GM23338 (cell line): ENCODE measurements at regions not wholly inside any gene's neighbourhood (a gene's known extent, or its start where the extent isn't known, plus 50 kb on each side); places are given as distances from the start of the nearest gene placed in this dataset.

Experiments
- ATAC-seq: fragments of 200-7000 bp; cut with Tn5 transposase; 3 replicates; pipeline ENCODE4 v1.9.1; 2020
- DNase-seq: peaks from one replicate; pipeline ENCODE4 v3.0.0-alpha.2; 2015; ENCODE audit warnings: low spot score
- H2AFZ ChIP-seq: fragments of 200-600 bp; sonication (generic); 2 replicates; pipeline ENCODE4 v1.8.0; 2016; ENCODE audit warnings: antibody characterized with exemption, mild to moderate bottlenecking, moderate library complexity
- H3F3A ChIP-seq: fragments of 200-600 bp; sonication (generic); replicated peaks from 2 replicates; pipeline ENCODE4 v1.8.0; 2017; ENCODE audit warnings: antibody characterized with exemption, mixed run types, low read depth
- H3K27ac ChIP-seq: fragments of 200-600 bp; sonication (generic); 2 replicates; pipeline ENCODE4 v1.6.1; 2016; ENCODE audit warnings: low read depth
- H3K27me3 ChIP-seq: fragments of 200-600 bp; sonication (generic); 2 replicates; pipeline ENCODE4 v1.8.0; 2016; ENCODE audit warnings: mild to moderate bottlenecking, mixed run types, moderate library complexity; ENCODE audit not compliant: insufficient read depth
- H3K36me3 ChIP-seq: fragments of 200-600 bp; sonication (generic); 2 replicates; pipeline ENCODE4 v1.8.0; 2016; ENCODE audit warnings: mild to moderate bottlenecking; ENCODE audit not compliant: insufficient read depth
- H3K4me1 ChIP-seq: fragments of 200-600 bp; sonication (generic); 2 replicates; pipeline ENCODE4 v1.8.0; 2016; ENCODE audit warnings: mild to moderate bottlenecking, moderate library complexity; ENCODE audit not compliant: insufficient read depth
- H3K4me2 ChIP-seq: fragments of 200-600 bp; sonication (generic); 2 replicates; pipeline ENCODE4 v1.7.1; 2017; ENCODE audit warnings: mixed run types
- H3K4me3 ChIP-seq: fragments of 200-600 bp; sonication (generic); 2 replicates; pipeline ENCODE4 v1.6.1; 2016; ENCODE audit warnings: mixed run types
- H3K79me2 ChIP-seq: fragments of 200-600 bp; sonication (generic); replicated peaks from 2 replicates; pipeline ENCODE4 v1.8.0; 2017; ENCODE audit warnings: mild to moderate bottlenecking; ENCODE audit not compliant: insufficient read depth
- H3K9me2 ChIP-seq: fragments of 200-600 bp; sonication (generic); 2 replicates; pipeline ENCODE4 v1.8.0; 2017; ENCODE audit not compliant: insufficient read depth
- H4K20me1 ChIP-seq: fragments of 200-600 bp; sonication (generic); replicated peaks from 2 replicates; pipeline ENCODE4 v1.8.0; 2017; ENCODE audit warnings: mild to moderate bottlenecking; ENCODE audit not compliant: insufficient read depth
- H3K27ac Mint-ChIP-seq: 2 replicates; pipeline ENCODE4 v1.8.0; 2020; ENCODE audit warnings: inconsistent platforms, mild to moderate bottlenecking, moderate library complexity, mixed read lengths
- H3K27me3 Mint-ChIP-seq: 3 replicates; pipeline ENCODE4 v1.8.0; 2022; ENCODE audit warnings: low read depth, mild to moderate bottlenecking, moderate library complexity, mixed read lengths, inconsistent platforms; ENCODE audit not compliant: insufficient read depth, poor library complexity
- H3K36me3 Mint-ChIP-seq: 3 replicates; pipeline ENCODE4 v1.8.0; 2021; ENCODE audit warnings: low read depth, mild to moderate bottlenecking, inconsistent platforms, moderate library complexity, mixed read lengths
- H3K4me1 Mint-ChIP-seq: 3 replicates; pipeline ENCODE4 v1.8.0; 2020; ENCODE audit warnings: mild to moderate bottlenecking, inconsistent platforms, mixed read lengths
- H3K4me3 Mint-ChIP-seq: 3 replicates; pipeline ENCODE4 v1.8.0; 2021; ENCODE audit warnings: moderate library complexity, mild to moderate bottlenecking, inconsistent platforms, mixed read lengths
- H3K9me3 Mint-ChIP-seq: 3 replicates; pipeline ENCODE4 v1.8.0; 2020; ENCODE audit warnings: moderate library complexity, mild to moderate bottlenecking, inconsistent platforms, mixed read lengths
- CREB1 ChIP-seq: fragments of 250-450 bp; sonication (Bioruptor Pico); IDR thresholded peaks from 2 replicates; pipeline ENCODE4 v1.5.0; 2020; ENCODE audit warnings: low read depth, mild to moderate bottlenecking, moderate library complexity
- CTCF ChIP-seq, 2 experiments: fragments of 200-600 bp in 1 of 2; sonication (generic) in 1 of 2; conservative IDR thresholded peaks; 2 replicates each; pipeline versions ENCODE4 v1.5.1 to v1.6.1; 2016 to 2017; ENCODE audit warnings: antibody characterized with exemption in 2 of 2, low read depth in 2 of 2, mild to moderate bottlenecking in 2 of 2, moderate library complexity in 1 of 2
- EZH2 ChIP-seq: fragments of 200-600 bp; sonication (generic); IDR thresholded peaks from one replicate; pipeline ENCODE4 v1.8.0; 2017; ENCODE audit warnings: antibody characterized with exemption, mild to moderate bottlenecking, low read depth; ENCODE audit not compliant: unreplicated experiment
- EZH2phosphoT487 ChIP-seq: fragments of 200-600 bp; sonication (generic); IDR thresholded peaks from one replicate; pipeline ENCODE4 v1.8.1; 2018; ENCODE audit warnings: antibody characterized with exemption; ENCODE audit not compliant: unreplicated experiment
- JUNB ChIP-seq: IDR thresholded peaks from one replicate; pipeline ENCODE4 v1.6.1; 2016; ENCODE audit warnings: antibody characterized with exemption; ENCODE audit not compliant: unreplicated experiment
- NANOG ChIP-seq: IDR thresholded peaks from 2 replicates; pipeline ENCODE4 v1.6.1; 2016; ENCODE audit warnings: antibody characterized with exemption, borderline replicate concordance
- POLR2AphosphoS5 ChIP-seq: IDR thresholded peaks from 2 replicates; pipeline ENCODE4 v1.6.1; 2016; ENCODE audit warnings: antibody characterized with exemption, low read depth
- REST ChIP-seq: IDR thresholded peaks from one replicate; pipeline ENCODE4 v1.6.1; 2018; ENCODE audit warnings: antibody characterized with exemption; ENCODE audit not compliant: unreplicated experiment
- STAT1 ChIP-seq: IDR thresholded peaks from one replicate; pipeline ENCODE4 v1.6.1; 2016; ENCODE audit warnings: antibody characterized with exemption; ENCODE audit not compliant: unreplicated experiment
- ZNF114 ChIP-seq: fragments of 250-450 bp; sonication (Bioruptor Pico); IDR thresholded peaks from 2 replicates; pipeline ENCODE4 v1.5.0; 2020; ENCODE audit warnings: mild to moderate bottlenecking, moderate library complexity
- ZNF331 ChIP-seq: fragments of 250-450 bp; sonication (Bioruptor Pico); IDR thresholded peaks from 2 replicates; pipeline ENCODE4 v1.5.0; 2020; ENCODE audit warnings: low read depth, mild to moderate bottlenecking, moderate library complexity
- ZNF462 ChIP-seq: fragments of 250-450 bp; sonication (Bioruptor Pico); IDR thresholded peaks from 2 replicates; pipeline ENCODE4 v1.5.0; 2020; ENCODE audit warnings: mild to moderate bottlenecking, moderate library complexity

- Histone ChIP-seq H3K4me3 (no peak overlapping the region), H3K9me2 (no peaks in the 10 kb centered on the region), H3F3A (no peaks in the 10 kb centered on the region), H2AFZ (no peak overlapping the region), H3K79me2 (no peaks in the 10 kb centered on the region), H4K20me1 (no peaks in the 10 kb centered on the region), H3K27ac (no peak overlapping the region), H3K4me2 (no peak overlapping the region), H3K27me3 (no peaks in the 10 kb centered on the region), H3K36me3 (no peaks in the 10 kb centered on the region), H3K4me1 (no peaks in the 10 kb centered on the region)
- Mint-ChIP-seq H3K4me3 (no peak overlapping the region), H3K36me3 (no peaks in the 10 kb centered on the region), H3K4me1 (no peaks in the 10 kb centered on the region), H3K27ac (no peak overlapping the region), H3K9me3 (no peaks in the 10 kb centered on the region), H3K27me3 (no peaks in the 10 kb centered on the region)
- no peak for DNase-seq
- no peak for ATAC-seq
- no peak for TF ChIP-seq ZNF114 (CRISPR knock-in tag)
- TF ChIP-seq REST, result no peak
- no peak for TF ChIP-seq CREB1 (CRISPR knock-in tag)
- no peak for TF ChIP-seq ZNF331 (CRISPR knock-in tag)
- TF ChIP-seq NANOG, result no peak
- TF ChIP-seq STAT1, result no peak
- TF ChIP-seq EZH2, result no peak
- no peak for TF ChIP-seq CTCF (conservative IDR thresholded peaks at IDR 0.05; ENCODE audit: low read depth in 2 of 2)
- no peak for TF ChIP-seq ZNF462 (CRISPR knock-in tag)
- no peak for TF ChIP-seq EZH2phosphoT487
- no peak for TF ChIP-seq JUNB
- no peak for TF ChIP-seq POLR2AphosphoS5
Observed at GRCh38 chr2:57465967-57466366, 580.6 kb upstream of the VRK2 start.
